Central memory CD8-positive, alpha-beta T cell (primary cell): ENCODE measurements at regions not wholly inside any gene's neighbourhood (a gene's known extent, or its start where the extent isn't known, plus 50 kb on each side); places are given as distances from the start of the nearest gene placed in this dataset.
"Not testable (repeated sequence)": the region's sequence is repeated elsewhere in the genome, so short reads cannot be mapped to it uniquely, and the experiment has no call there.

Experiments
- ATAC-seq: fragments of 150-1000 bp; cut with Tn5 transposase; replicated peaks from 2 replicates; pipeline ENCODE4 v1.10.0; 2022; ENCODE audit warnings: mild to moderate bottlenecking, moderate FRiP score, moderate number of reproducible peaks; ENCODE audit not compliant: poor library complexity, severe bottlenecking; ENCODE audit errors: extremely low read depth
- DNase-seq, 2 donors: peaks; one replicate each; pipeline ENCODE4 v3.0.0; 2021; ENCODE audit warnings: low spot score in 2 of 2
- H3K27ac Mint-ChIP-seq: one replicate; pipeline ENCODE4 v1.8.0; 2022; ENCODE audit warnings: low read depth, mild to moderate bottlenecking, moderate library complexity, mixed read lengths
- H3K27me3 Mint-ChIP-seq: one replicate; pipeline ENCODE4 v1.8.0; 2022; ENCODE audit warnings: mixed read lengths
- H3K36me3 Mint-ChIP-seq: one replicate; pipeline ENCODE4 v1.8.0; 2022; ENCODE audit warnings: mild to moderate bottlenecking, moderate library complexity, mixed read lengths; ENCODE audit not compliant: insufficient read depth
- H3K4me1 Mint-ChIP-seq: one replicate; pipeline ENCODE4 v1.8.0; 2022; ENCODE audit warnings: mixed read lengths
- H3K4me3 Mint-ChIP-seq: one replicate; pipeline ENCODE4 v1.8.0; 2022; ENCODE audit warnings: mild to moderate bottlenecking, moderate library complexity, mixed read lengths
- H3K9me3 Mint-ChIP-seq: one replicate; pipeline ENCODE4 v1.8.0; 2022; ENCODE audit warnings: mixed read lengths

GRCh38 chr11:31967404-31968130 is 123.3 kb upstream of the RCN1 start:
- H3K36me3 Mint-ChIP-seq = no peaks in the 10 kb centered on the region
- H3K4me3 Mint-ChIP-seq = no peak overlapping the region
- no peak for ATAC-seq

GRCh38 chr11:31966846-31967245 is 124.0 kb upstream of the RCN1 start:
- Mint-ChIP-seq H3K9me3 (no peaks in the 10 kb centered on the region), H3K4me1 (no peaks in the 10 kb centered on the region), H3K4me3 (no peak overlapping the region), H3K36me3 (no peaks in the 10 kb centered on the region), H3K27me3 (peaks cover 42% of the 10 kb centered on the region), H3K27ac (no peak overlapping the region)
- ATAC-seq (no peak), DNase-seq (no peak)

More at GRCh38 chr11:31967404-31968130, 123.3 kb upstream of the RCN1 start:
- H3K4me1 Mint-ChIP-seq = no peaks in the 10 kb centered on the region
- no peak for DNase-seq
- H3K9me3 Mint-ChIP-seq = no peaks in the 10 kb centered on the region
- peaks cover 42% of the 10 kb centered on the region for H3K27me3 Mint-ChIP-seq
- no peak overlapping the region for H3K27ac Mint-ChIP-seq

GRCh38 chr11:31964181-31964580 is 126.7 kb upstream of the RCN1 start:
- no peaks in the 10 kb centered on the region for H3K4me1 Mint-ChIP-seq
- no peaks in the 10 kb centered on the region for H3K9me3 Mint-ChIP-seq
- DNase-seq = no peak
- peaks cover 26% of the 10 kb centered on the region for H3K27me3 Mint-ChIP-seq
- ATAC-seq = no peak
- H3K27ac Mint-ChIP-seq = peak overlapping the region; percentile 65
- no peaks in the 10 kb centered on the region for H3K36me3 Mint-ChIP-seq
- H3K4me3 Mint-ChIP-seq = no peak overlapping the region

- H3K27me3 Mint-ChIP-seq = no peaks in the 10 kb centered on the region
- DNase-seq (no peak), ATAC-seq (no peak)
- H3K27ac Mint-ChIP-seq = no peak overlapping the region
- no peak overlapping the region for H3K4me3 Mint-ChIP-seq
- no peaks in the 10 kb centered on the region for H3K36me3 Mint-ChIP-seq
- no peaks in the 10 kb centered on the region for H3K9me3 Mint-ChIP-seq
- H3K4me1 Mint-ChIP-seq = no peaks in the 10 kb centered on the region
Measured at GRCh38 chr11:31960126-31960525, 130.7 kb upstream of the RCN1 start.

- ATAC-seq = no peak
- H3K9me3 Mint-ChIP-seq = no peaks in the 10 kb centered on the region
- no peaks in the 10 kb centered on the region for H3K4me1 Mint-ChIP-seq
- H3K27ac Mint-ChIP-seq = no peak overlapping the region
- H3K36me3 Mint-ChIP-seq = no peaks in the 10 kb centered on the region
- no peak for DNase-seq
- H3K4me3 Mint-ChIP-seq = no peak overlapping the region
- H3K27me3 Mint-ChIP-seq = no peaks in the 10 kb centered on the region
Measured at GRCh38 chr11:31959716-31960115, 131.2 kb upstream of the RCN1 start.

GRCh38 chr11:31958076-31958735 is 132.7 kb upstream of the RCN1 start:
- ATAC-seq (peak; percentile 43), DNase-seq (peak; percentile 27 to 39)
- Mint-ChIP-seq H3K36me3 (no peaks in the 10 kb centered on the region), H3K27ac (no peak overlapping the region), H3K4me1 (no peaks in the 10 kb centered on the region), H3K9me3 (no peaks in the 10 kb centered on the region), H3K27me3 (no peaks in the 10 kb centered on the region), H3K4me3 (no peak overlapping the region)

- DNase-seq (no peak), ATAC-seq (no peak)
- no peaks in the 10 kb centered on the region for H3K9me3 Mint-ChIP-seq
- H3K36me3 Mint-ChIP-seq = no peaks in the 10 kb centered on the region
- no peak overlapping the region for H3K4me3 Mint-ChIP-seq
- no peak overlapping the region for H3K27ac Mint-ChIP-seq
- no peaks in the 10 kb centered on the region for H3K4me1 Mint-ChIP-seq
- H3K27me3 Mint-ChIP-seq = no peaks in the 10 kb centered on the region
Measured at GRCh38 chr11:31957674-31958073, 133.2 kb upstream of the RCN1 start.

GRCh38 chr11:31956310-31956709 is 134.6 kb upstream of the RCN1 start:
- Mint-ChIP-seq H3K36me3 (peaks cover 2% of the 10 kb centered on the region), H3K4me1 (no peaks in the 10 kb centered on the region), H3K4me3 (no peak overlapping the region), H3K27ac (no peak overlapping the region), H3K9me3 (no peaks in the 10 kb centered on the region), H3K27me3 (no peaks in the 10 kb centered on the region)
- no peak for DNase-seq
- ATAC-seq = no peak

- peaks cover 2% of the 10 kb centered on the region for H3K36me3 Mint-ChIP-seq
- H3K9me3 Mint-ChIP-seq = no peaks in the 10 kb centered on the region
- no peak overlapping the region for H3K4me3 Mint-ChIP-seq
- no peaks in the 10 kb centered on the region for H3K27me3 Mint-ChIP-seq
- no peaks in the 10 kb centered on the region for H3K4me1 Mint-ChIP-seq
- ATAC-seq (no peak), DNase-seq (no peak)
- H3K27ac Mint-ChIP-seq = no peak overlapping the region
Measured at GRCh38 chr11:31955838-31956237, 135.0 kb upstream of the RCN1 start.

- H3K27me3 Mint-ChIP-seq = no peaks in the 10 kb centered on the region
- no peaks in the 10 kb centered on the region for H3K4me1 Mint-ChIP-seq
- DNase-seq (no peak), ATAC-seq (no peak)
- H3K27ac Mint-ChIP-seq = no peak overlapping the region
- H3K4me3 Mint-ChIP-seq = no peak overlapping the region
- no peaks in the 10 kb centered on the region for H3K9me3 Mint-ChIP-seq
- H3K36me3 Mint-ChIP-seq = peaks cover 2% of the 10 kb centered on the region
Measured at GRCh38 chr11:31953803-31954327, 137.0 kb upstream of the RCN1 start.

- H3K27me3 Mint-ChIP-seq = peaks cover 12% of the 10 kb centered on the region
- H3K9me3 Mint-ChIP-seq, H3K27ac Mint-ChIP-seq, H3K4me3 Mint-ChIP-seq, H3K36me3 Mint-ChIP-seq, ATAC-seq, DNase-seq, H3K4me1 Mint-ChIP-seq: not testable (repeated sequence)
Measured at GRCh38 chr11:31949733-31950200, 138.6 kb upstream of the PAX6 start.

GRCh38 chr11:31947051-31947450 is 135.9 kb upstream of the PAX6 start:
- no peak overlapping the region for H3K4me3 Mint-ChIP-seq

More at GRCh38 chr11:31947051-31947450, 135.9 kb upstream of the PAX6 start:
- H3K36me3 Mint-ChIP-seq = peaks cover 1% of the 10 kb centered on the region
- no peaks in the 10 kb centered on the region for H3K9me3 Mint-ChIP-seq
- peaks cover 4% of the 10 kb centered on the region for H3K4me1 Mint-ChIP-seq
- no peak overlapping the region for H3K27ac Mint-ChIP-seq
- ATAC-seq = no peak
- no peak for DNase-seq
- H3K27me3 Mint-ChIP-seq = peaks cover 12% of the 10 kb centered on the region
